Adipocyte (in vitro differentiated cells): ENCODE measurements at regions not wholly inside any gene's neighbourhood (a gene's known extent, or its start where the extent isn't known, plus 50 kb on each side); places are given as distances from the start of the nearest gene placed in this dataset.

Source experiments
- DNase-seq: peaks from one replicate; pipeline ENCODE4 v3.0.0-alpha.2; 2015; ENCODE audit warnings: low read depth
- H3K27me3 ChIP-seq: replicated peaks from 2 replicates; pipeline ENCODE4 v1.7.0; 2013; ENCODE audit warnings: mild to moderate bottlenecking, low read length, moderate library complexity; ENCODE audit not compliant: control insufficient read depth, insufficient read depth
- H3K36me3 ChIP-seq: 2 replicates; pipeline ENCODE4 v1.7.0; 2013; ENCODE audit warnings: low read length, mild to moderate bottlenecking, moderate library complexity; ENCODE audit not compliant: control insufficient read depth, insufficient read depth, severe bottlenecking
- H3K4me1 ChIP-seq: 2 replicates; pipeline ENCODE4 v1.7.0; 2013; ENCODE audit warnings: mild to moderate bottlenecking, low read length, moderate library complexity; ENCODE audit not compliant: control insufficient read depth, insufficient read depth
- H3K4me3 ChIP-seq: 2 replicates; pipeline ENCODE4 v1.7.0; 2013; ENCODE audit warnings: mild to moderate bottlenecking, low read length, moderate library complexity
- H3K9ac ChIP-seq: 2 replicates; pipeline ENCODE4 v1.7.0; 2013; ENCODE audit warnings: mild to moderate bottlenecking, low read length, moderate library complexity
- H3K9me3 ChIP-seq: 2 replicates; pipeline ENCODE4 v1.7.0; 2013; ENCODE audit warnings: mild to moderate bottlenecking, low read length, moderate library complexity; ENCODE audit not compliant: control insufficient read depth

DNA sequence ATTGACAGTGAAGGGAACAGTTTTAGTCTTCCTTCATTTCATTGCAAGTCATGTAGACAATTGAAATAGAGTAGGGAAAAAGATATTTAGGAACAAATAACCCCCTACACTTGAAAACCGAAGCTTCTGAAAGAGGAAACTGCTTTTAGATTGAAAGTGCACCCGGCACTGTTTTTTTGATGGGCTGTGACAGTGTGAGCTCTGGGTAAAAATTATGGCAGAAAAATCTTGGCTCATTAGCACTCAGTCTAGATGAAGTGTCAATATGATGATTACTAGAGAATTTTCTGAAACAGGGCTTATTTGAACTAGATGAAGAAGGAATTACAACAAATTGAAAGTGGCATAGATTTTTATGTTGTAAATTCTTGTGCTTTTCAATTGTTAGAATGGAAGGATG, 1132.4 kb downstream of the RAPGEF2 start:
- Histone ChIP-seq H3K36me3 (no peaks in the 10 kb centered on the region), H3K4me1 (no peaks in the 10 kb centered on the region), H3K9ac (no peak overlapping the region), H3K4me3 (no peak overlapping the region), H3K9me3 (no peaks in the 10 kb centered on the region), H3K27me3 (no peaks in the 10 kb centered on the region)
- DNase-seq: no peak

DNA sequence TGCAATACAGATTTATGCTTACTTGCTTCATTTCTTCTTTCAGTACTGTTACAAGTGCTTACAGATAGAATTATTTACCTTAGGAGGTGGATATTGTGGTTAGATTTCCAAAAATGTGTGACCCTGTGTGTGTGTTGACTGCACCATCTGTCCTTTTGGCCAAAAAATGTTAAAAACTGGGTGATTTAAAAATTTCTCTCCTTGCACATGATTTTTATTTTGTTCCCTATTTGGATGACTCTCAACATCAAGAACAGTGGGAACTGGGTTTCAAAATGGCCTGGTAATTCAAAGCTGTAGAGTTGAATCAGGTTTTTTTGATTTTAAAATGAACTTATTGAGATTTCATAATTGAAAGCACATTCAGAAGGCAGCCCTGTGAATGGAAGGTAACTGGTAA, 1132.9 kb downstream of the RAPGEF2 start:
- no peak for DNase-seq
- H3K4me1 ChIP-seq: no peaks in the 10 kb centered on the region
- no peak overlapping the region for H3K4me3 ChIP-seq
- no peaks in the 10 kb centered on the region for H3K9me3 ChIP-seq
- H3K36me3 ChIP-seq: no peaks in the 10 kb centered on the region
- no peak overlapping the region for H3K9ac ChIP-seq
- H3K27me3 ChIP-seq: no peaks in the 10 kb centered on the region

DNA sequence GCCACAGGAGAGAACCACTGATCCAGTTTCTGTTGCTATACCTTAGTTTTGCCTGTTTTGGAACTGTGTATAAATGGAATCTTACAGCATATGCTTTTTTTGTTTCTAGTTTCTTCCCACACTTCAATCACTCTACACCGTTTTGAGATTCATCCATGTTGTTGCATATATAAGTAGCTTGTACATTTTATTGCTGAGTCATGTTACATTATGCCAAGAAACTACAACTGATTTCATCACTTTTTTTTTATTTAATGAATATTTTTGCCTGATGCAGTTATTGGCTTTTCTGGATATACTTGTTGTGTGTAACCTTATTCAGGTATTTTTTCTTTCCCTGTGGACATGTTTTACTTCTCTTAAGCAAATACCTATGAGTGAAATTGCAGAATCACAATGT, 1135.9 kb downstream of the RAPGEF2 start:
- Histone ChIP-seq H3K9me3 (no peaks in the 10 kb centered on the region), H3K36me3 (no peaks in the 10 kb centered on the region), H3K9ac (no peak overlapping the region), H3K4me3 (no peak overlapping the region), H3K27me3 (no peaks in the 10 kb centered on the region), H3K4me1 (no peaks in the 10 kb centered on the region)
- DNase-seq: no peak

DNA sequence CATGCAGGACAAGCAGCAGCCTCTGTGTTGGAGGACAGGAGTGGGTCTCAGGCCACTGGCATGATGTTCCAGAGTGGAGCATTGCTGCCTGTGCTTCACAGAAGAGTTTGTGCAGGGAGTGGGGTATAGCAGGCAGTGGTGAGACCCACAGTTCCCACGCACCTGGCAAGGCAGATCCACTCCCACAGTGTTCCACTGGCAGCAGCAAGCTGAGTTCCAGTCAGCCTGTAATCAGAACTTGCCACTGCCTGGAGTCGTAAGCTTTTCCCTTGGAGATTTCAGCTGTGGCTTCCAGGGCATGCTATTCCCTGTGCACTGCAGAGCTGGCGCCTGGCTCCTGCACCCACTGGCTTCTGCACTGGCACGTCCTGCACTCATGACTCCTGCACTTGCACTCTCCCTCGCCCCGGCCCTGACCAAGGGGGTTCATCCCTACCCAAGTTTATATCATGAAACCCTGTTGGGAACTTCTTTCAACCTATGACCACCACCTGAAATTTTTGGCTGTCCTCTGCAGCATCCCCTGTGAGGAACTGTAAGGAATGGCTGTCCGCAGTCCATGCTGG, 1144.3 kb downstream of the RAPGEF2 start:
- Histone ChIP-seq H3K36me3 (no peaks in the 10 kb centered on the region), H3K4me3 (no peak overlapping the region), H3K9ac (no peak overlapping the region), H3K27me3 (no peaks in the 10 kb centered on the region), H3K9me3 (peaks cover 6% of the 10 kb centered on the region), H3K4me1 (no peaks in the 10 kb centered on the region)
- DNase-seq: no peak

DNA sequence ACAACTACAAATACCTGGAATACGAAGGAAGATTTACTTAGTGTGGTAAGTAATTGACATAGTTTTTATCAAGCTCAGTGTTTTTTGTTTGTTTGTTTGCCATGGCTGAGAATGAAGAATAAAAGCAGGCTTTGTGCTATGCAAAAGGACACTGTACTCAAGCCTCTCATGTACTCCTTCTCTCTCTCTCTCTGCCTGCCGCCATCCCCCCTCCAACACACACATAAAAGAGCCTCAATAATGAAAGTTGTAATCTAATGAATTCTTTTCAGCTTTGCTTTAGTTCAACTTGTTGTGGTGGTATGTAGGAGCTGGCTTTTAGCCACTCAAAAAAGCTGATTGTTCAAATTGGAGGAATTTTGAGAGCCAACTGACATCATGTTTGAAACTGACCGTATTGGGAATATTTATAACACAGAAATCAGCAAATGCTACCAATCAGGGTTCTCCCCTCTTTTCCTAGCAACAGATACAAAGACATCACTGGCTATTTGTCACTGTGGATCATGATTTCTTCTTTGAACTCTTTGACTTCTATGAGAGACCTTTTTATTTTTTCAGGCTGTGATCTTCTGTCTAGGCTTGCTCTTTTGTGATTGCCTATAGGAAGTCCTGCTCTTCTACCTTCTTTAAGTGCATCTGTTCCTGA, 1148.8 kb downstream of the RAPGEF2 start:
- Histone ChIP-seq H3K9me3 (peaks cover 3% of the 10 kb centered on the region), H3K4me1 (no peaks in the 10 kb centered on the region), H3K27me3 (no peaks in the 10 kb centered on the region), H3K4me3 (no peak overlapping the region), H3K36me3 (no peaks in the 10 kb centered on the region), H3K9ac (no peak overlapping the region)
- DNase-seq: no peak

DNA sequence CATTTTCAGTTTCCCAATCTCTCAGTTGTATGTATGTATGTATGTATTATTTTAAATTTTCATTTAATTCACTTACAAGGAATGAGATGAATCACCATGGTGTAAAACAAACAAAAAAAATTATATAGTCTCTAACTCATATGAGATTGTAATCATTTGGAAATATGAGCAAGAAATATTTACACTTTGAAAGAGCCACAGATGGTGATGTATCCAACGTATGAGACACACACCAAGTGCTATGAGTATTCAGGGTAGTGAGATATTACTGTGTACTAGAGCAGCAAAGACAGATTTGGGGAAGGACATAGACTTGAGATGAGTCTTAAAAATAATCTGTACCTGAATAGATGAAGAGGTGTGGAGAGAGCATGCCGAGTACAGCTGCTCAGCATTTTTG, 1154.4 kb downstream of the RAPGEF2 start:
- Histone ChIP-seq H3K4me3 (no peak overlapping the region), H3K9ac (no peak overlapping the region), H3K4me1 (no peaks in the 10 kb centered on the region), H3K27me3 (no peaks in the 10 kb centered on the region), H3K9me3 (peaks cover 1% of the 10 kb centered on the region), H3K36me3 (no peaks in the 10 kb centered on the region)
- no peak for DNase-seq

DNA sequence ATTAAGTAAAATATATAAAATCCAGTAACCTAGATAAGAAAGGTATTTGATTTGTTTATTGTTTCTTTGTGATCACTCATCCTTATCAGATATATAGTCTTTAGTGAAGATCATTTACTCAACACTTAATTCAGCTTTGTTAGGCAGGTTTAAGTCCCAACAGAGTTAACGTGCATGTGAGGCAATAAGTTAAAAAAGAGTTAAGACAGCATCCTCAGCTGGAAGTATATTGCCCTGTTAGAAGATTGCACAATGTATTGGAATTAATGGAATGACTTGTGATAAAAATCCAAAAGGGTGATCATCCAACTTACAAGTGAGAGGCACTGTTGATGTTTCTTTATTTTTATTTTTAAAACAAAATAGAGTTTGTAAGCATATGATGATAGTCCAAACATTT, 1162.1 kb downstream of the RAPGEF2 start:
- DNase-seq: no peak
- Histone ChIP-seq H3K4me1 (no peaks in the 10 kb centered on the region), H3K9me3 (peaks cover 4% of the 10 kb centered on the region), H3K27me3 (no peaks in the 10 kb centered on the region), H3K36me3 (no peaks in the 10 kb centered on the region), H3K4me3 (no peak overlapping the region), H3K9ac (no peak overlapping the region)

DNA sequence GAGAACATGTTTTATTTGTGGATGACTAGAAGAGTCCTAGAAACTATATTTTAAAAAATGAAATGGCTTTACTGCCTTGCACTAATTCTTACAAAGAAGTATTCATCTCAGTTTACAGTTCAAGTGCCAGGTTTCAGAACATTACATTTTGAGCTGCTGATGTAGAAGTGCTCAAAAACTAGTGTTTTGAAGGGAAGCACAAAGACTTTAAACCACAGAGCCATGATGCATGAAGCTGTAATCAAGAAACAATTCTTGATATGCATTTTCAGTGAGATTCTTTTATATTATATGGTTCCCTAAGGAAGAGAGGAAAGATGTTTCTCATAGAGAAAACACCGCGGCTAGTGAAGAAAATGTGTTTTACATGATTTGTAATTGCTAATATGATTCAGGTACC, 1163.0 kb downstream of the RAPGEF2 start:
- Histone ChIP-seq H3K4me3 (no peak overlapping the region), H3K36me3 (no peaks in the 10 kb centered on the region), H3K27me3 (no peaks in the 10 kb centered on the region), H3K9ac (no peak overlapping the region), H3K4me1 (no peaks in the 10 kb centered on the region), H3K9me3 (peaks cover 9% of the 10 kb centered on the region)
- DNase-seq: no peak

DNA sequence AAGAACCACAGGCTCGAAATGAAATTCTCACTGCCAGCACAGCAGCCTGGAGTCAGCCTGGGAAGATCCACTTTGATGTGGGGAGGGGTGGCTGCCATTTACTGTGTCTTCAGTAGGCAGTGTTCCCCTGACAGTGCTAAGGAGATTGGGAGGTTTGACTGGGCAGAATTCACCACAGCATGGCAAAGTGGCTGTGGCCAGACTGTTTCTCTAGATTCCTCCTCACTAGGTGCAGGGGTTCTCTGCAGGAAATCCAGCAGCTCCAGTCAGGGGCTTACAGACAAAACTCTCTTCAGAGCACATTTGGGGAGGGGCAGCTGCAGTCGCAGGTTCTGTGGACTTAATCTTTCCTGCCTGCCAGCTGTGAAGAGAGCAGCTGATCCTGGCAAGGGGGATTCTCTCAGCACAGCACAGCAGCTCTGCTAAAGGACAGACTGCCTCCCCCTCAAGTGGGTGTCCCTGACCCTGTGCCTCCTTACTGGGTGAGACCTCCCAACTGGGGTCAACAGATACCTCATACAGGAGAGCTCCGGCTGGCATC, 1174.0 kb downstream of the RAPGEF2 start:
- H3K9me3 ChIP-seq: peaks cover 13% of the 10 kb centered on the region
- DNase-seq: no peak
- no peaks in the 10 kb centered on the region for H3K36me3 ChIP-seq
- no peaks in the 10 kb centered on the region for H3K4me1 ChIP-seq
- no peak overlapping the region for H3K9ac ChIP-seq
- H3K27me3 ChIP-seq: no peaks in the 10 kb centered on the region
- no peak overlapping the region for H3K4me3 ChIP-seq

DNA sequence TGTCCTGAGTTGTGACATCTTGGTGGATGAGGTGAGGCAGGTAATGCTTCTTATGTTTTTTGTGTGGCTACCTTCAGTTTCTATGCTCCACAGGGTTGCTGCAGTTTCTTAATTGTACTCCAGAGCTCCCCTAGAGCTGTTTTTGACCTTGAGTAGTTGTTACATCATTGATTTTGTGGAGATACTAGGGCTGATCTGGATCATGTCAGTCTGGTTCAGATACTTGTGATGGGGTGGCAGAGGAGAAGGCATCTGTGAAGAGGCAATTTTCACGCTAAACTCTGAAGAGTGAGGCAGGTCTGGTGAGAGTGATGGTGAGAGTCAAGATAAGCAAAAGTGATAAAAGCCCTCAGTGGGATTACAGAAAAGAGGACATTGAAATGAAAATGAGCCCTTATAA, 1180.2 kb downstream of the RAPGEF2 start:
- H3K9me3 ChIP-seq: peaks cover 12% of the 10 kb centered on the region
- no peaks in the 10 kb centered on the region for H3K4me1 ChIP-seq
- H3K9ac ChIP-seq: no peak overlapping the region
- H3K27me3 ChIP-seq: no peaks in the 10 kb centered on the region
- H3K4me3 ChIP-seq: no peak overlapping the region
- no peaks in the 10 kb centered on the region for H3K36me3 ChIP-seq
- no peak for DNase-seq

DNA sequence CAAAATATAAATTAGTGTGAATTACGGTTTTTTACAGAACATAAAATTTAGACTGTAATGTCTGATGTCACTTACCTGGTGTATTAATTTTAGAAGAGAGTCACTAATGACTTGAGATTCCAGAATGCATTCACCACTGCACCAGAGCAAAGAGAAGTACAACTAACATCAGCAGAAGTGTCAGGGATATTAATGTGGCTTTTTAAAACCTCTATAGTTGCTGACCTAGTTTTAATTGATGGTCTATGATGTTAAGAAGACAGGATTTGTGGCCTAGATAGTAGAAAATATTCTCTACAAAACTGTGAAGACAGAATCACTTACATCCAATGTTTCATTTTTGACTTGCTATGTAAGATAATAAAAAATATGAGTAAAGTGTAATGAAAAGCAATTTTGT, 1181.6 kb downstream of the RAPGEF2 start:
- no peak overlapping the region for H3K4me3 ChIP-seq

DNA sequence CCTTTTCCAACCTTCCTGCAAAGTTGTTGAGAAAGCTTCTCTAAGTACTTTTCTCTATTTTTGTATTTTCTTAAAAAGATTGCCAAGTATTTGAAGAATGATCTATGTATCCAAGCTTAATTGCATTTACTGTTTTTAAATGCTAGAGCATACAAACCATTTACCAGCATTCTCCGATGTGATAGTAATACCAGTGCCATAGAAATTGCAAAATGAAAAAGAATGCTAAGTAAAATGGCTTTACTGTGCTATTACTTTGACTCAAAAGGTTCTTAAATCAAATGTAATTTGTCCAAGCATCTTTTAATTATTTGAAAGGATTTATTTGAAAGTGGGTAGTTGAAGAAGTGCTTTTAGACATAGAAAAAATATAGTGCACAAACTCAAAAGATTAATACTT, 1183.2 kb downstream of the RAPGEF2 start:
- Histone ChIP-seq H3K4me1 (no peaks in the 10 kb centered on the region), H3K9ac (no peak overlapping the region), H3K4me3 (no peak overlapping the region), H3K27me3 (no peaks in the 10 kb centered on the region), H3K36me3 (no peaks in the 10 kb centered on the region), H3K9me3 (peaks cover 12% of the 10 kb centered on the region)
- no peak for DNase-seq

More for the DNA sequence above, 1181.6 kb downstream of the RAPGEF2 start:
- H3K36me3 ChIP-seq: no peaks in the 10 kb centered on the region
- H3K4me1 ChIP-seq: no peaks in the 10 kb centered on the region
- no peak for DNase-seq
- no peaks in the 10 kb centered on the region for H3K27me3 ChIP-seq
- peaks cover 12% of the 10 kb centered on the region for H3K9me3 ChIP-seq
- H3K9ac ChIP-seq: no peak overlapping the region
